ENCODE measurements at regions not wholly inside any gene's neighbourhood (a gene's known extent, or its start where the extent isn't known, plus 50 kb on each side); places are given as distances from the start of the nearest gene placed in this dataset.

- no peak for TF ChIP-seq CTCF (IDR thresholded peaks at IDR 0.05; ENCODE audit: control extremely low read depth, extremely low read depth)
- Histone ChIP-seq H3K9me3 (ENCODE audit: control insufficient read depth in 4 of 4, insufficient read depth in 3 of 4, low read length in 3 of 4) (peaks cover 0 to 4% (median 0%) of the 10 kb centered on the region in 4 donors), H3K27me3 (ENCODE audit: control insufficient read depth in 3 of 3, insufficient read depth in 3 of 3, low read length in 2 of 3) (no peaks in the 10 kb centered on the region), H3K27ac (ENCODE audit: low read depth in 1 of 2, low read length in 1 of 2) (no peak overlapping the region), H3K36me3 (ENCODE audit: control insufficient read depth in 4 of 4, insufficient read depth in 4 of 4, low read length in 4 of 4) (no peaks in the 10 kb centered on the region), H3K4me3 (no peak overlapping the region), H3K4me1 (ENCODE audit: control insufficient read depth in 5 of 5, insufficient read depth in 5 of 5, low read length in 5 of 5) (peaks cover 0 to 5% (median 0%) of the 10 kb centered on the region in 5 donors), H3K9ac (ENCODE audit: insufficient read depth in 1 of 2, low read length in 2 of 2) (no peak overlapping the region)
- 40 to 50% methylated on average over 2 of the region's 2 CpGs for WGBS, 2 donors
- no peak for ATAC-seq (ENCODE audit: insufficient read depth, low FRiP score)
- no peak for DNase-seq
Measured at GRCh38 chr22:27594020-27594419, 207.5 kb downstream of the MN1 start.

- Histone ChIP-seq H3K4me1 (ENCODE audit: control insufficient read depth in 5 of 5, insufficient read depth in 5 of 5, low read length in 5 of 5) (peaks cover 0 to 5% (median 0%) of the 10 kb centered on the region in 5 donors), H3K27me3 (ENCODE audit: control insufficient read depth in 3 of 3, insufficient read depth in 3 of 3, low read length in 2 of 3) (no peaks in the 10 kb centered on the region), H3K27ac (ENCODE audit: low read depth in 1 of 2, low read length in 1 of 2) (no peak overlapping the region), H3K9me3 (ENCODE audit: control insufficient read depth in 4 of 4, insufficient read depth in 3 of 4, low read length in 3 of 4) (peaks cover 0 to 4% (median 0%) of the 10 kb centered on the region in 4 donors), H3K9ac (ENCODE audit: insufficient read depth in 1 of 2, low read length in 2 of 2) (no peak overlapping the region), H3K4me3 (no peak overlapping the region), H3K36me3 (ENCODE audit: control insufficient read depth in 4 of 4, insufficient read depth in 4 of 4, low read length in 4 of 4) (no peaks in the 10 kb centered on the region)
- WGBS, 2 donors: 92% methylated on average over 7 of the region's 7 CpGs
- no peak for DNase-seq
- TF ChIP-seq CTCF (IDR thresholded peaks at IDR 0.05; ENCODE audit: control extremely low read depth, extremely low read depth): no peak
- no peak for ATAC-seq (ENCODE audit: insufficient read depth, low FRiP score)
Measured at GRCh38 chr22:27594474-27595134, 207.0 kb downstream of the MN1 start.

- Histone ChIP-seq H3K27ac (ENCODE audit: low read depth in 1 of 2, low read length in 1 of 2) (no peak overlapping the region), H3K27me3 (ENCODE audit: control insufficient read depth in 3 of 3, insufficient read depth in 3 of 3, low read length in 2 of 3) (no peaks in the 10 kb centered on the region), H3K4me1 (ENCODE audit: control insufficient read depth in 5 of 5, insufficient read depth in 5 of 5, low read length in 5 of 5) (peaks cover 0 to 5% (median 0%) of the 10 kb centered on the region in 5 donors), H3K9me3 (ENCODE audit: control insufficient read depth in 4 of 4, insufficient read depth in 3 of 4, low read length in 3 of 4) (peaks cover 0 to 4% (median 0%) of the 10 kb centered on the region in 4 donors), H3K9ac (ENCODE audit: insufficient read depth in 1 of 2, low read length in 2 of 2) (peak overlapping the region in 1 of 2 donors; percentile 18), H3K36me3 (ENCODE audit: control insufficient read depth in 4 of 4, insufficient read depth in 4 of 4, low read length in 4 of 4) (no peaks in the 10 kb centered on the region), H3K4me3 (no peak overlapping the region)
- DNase-seq: peak; percentile 29 to 45 (median 44)
- no peak for TF ChIP-seq CTCF (IDR thresholded peaks at IDR 0.05; ENCODE audit: control extremely low read depth, extremely low read depth)
- 73 to 79% methylated on average over 8 of the region's 8 CpGs for WGBS, 2 donors
- no peak for ATAC-seq (ENCODE audit: insufficient read depth, low FRiP score)
Measured at GRCh38 chr22:27596133-27596870, 205.3 kb downstream of the MN1 start.

Measured in lung (tissue), 11 donors.